Lung microvascular endothelial cell (primary cell): ENCODE measurements at regions not wholly inside any gene's neighbourhood (a gene's known extent, or its start where the extent isn't known, plus 50 kb on each side); places are given as distances from the start of the nearest gene placed in this dataset.
A peak's percentile ranks its signal among the peaks of the same experiment; 100 is the strongest.

Experiments
- DNase-seq, 2 donors: peaks; one replicate each; pipeline versions ENCODE4 v3.0.0 to v3.0.0-alpha.2; 2010; ENCODE audit warnings: low read depth in 2 of 2

GRCh38 chr15:94177112-94177511 is 54.2 kb upstream of the MCTP2 start:
- DNase-seq = no peak

GRCh38 chr15:94175420-94175819 is 55.9 kb upstream of the MCTP2 start:
- no peak for DNase-seq

GRCh38 chr15:94174399-94174802 is 57.0 kb upstream of the MCTP2 start:
- DNase-seq = no peak

- no peak for DNase-seq
Measured at GRCh38 chr15:94168250-94168649, 63.1 kb upstream of the MCTP2 start.

GRCh38 chr15:94164971-94165370 is 66.4 kb upstream of the MCTP2 start:
- DNase-seq = no peak

- DNase-seq = peak in 1 of 2 donors; percentile 60
Measured at GRCh38 chr15:94164202-94164807, 67.1 kb upstream of the MCTP2 start.

- DNase-seq = no peak
Measured at GRCh38 chr15:94162939-94163338, 68.4 kb upstream of the MCTP2 start.

- no peak for DNase-seq
Measured at GRCh38 chr15:94154255-94154654, 77.1 kb upstream of the MCTP2 start.

- no peak for DNase-seq
Measured at GRCh38 chr15:94145046-94145445, 86.3 kb upstream of the MCTP2 start.

GRCh38 chr15:94141802-94142201 is 89.6 kb upstream of the MCTP2 start:
- no peak for DNase-seq

GRCh38 chr15:94135486-94136147 is 95.7 kb upstream of the MCTP2 start:
- no peak for DNase-seq

GRCh38 chr15:94131875-94132274 is 99.5 kb upstream of the MCTP2 start:
- no peak for DNase-seq

GRCh38 chr15:94130504-94130903 is 100.9 kb upstream of the MCTP2 start:
- DNase-seq = no peak

- DNase-seq = no peak
Measured at GRCh38 chr15:94127006-94127405, 104.4 kb upstream of the MCTP2 start.

GRCh38 chr15:94125698-94126097 is 105.7 kb upstream of the MCTP2 start:
- DNase-seq = no peak

- no peak for DNase-seq
Measured at GRCh38 chr15:94125156-94125555, 106.2 kb upstream of the MCTP2 start.

- DNase-seq = no peak
Measured at GRCh38 chr15:94122516-94122915, 108.8 kb upstream of the MCTP2 start.

- peak; percentile 51 to 73 for DNase-seq
Measured at GRCh38 chr15:94119923-94120775, 111.2 kb upstream of the MCTP2 start.

GRCh38 chr15:94119298-94119811 is 112.0 kb upstream of the MCTP2 start:
- no peak for DNase-seq

GRCh38 chr15:94110476-94111130 is 120.8 kb upstream of the MCTP2 start:
- DNase-seq = no peak

GRCh38 chr15:94107652-94108051 is 123.7 kb upstream of the MCTP2 start:
- DNase-seq = no peak

GRCh38 chr15:94105760-94106159 is 125.6 kb upstream of the MCTP2 start:
- no peak for DNase-seq
